Common myeloid progenitor, CD34-positive (primary cell): ENCODE measurements at regions not wholly inside any gene's neighbourhood (a gene's known extent, or its start where the extent isn't known, plus 50 kb on each side); places are given as distances from the start of the nearest gene placed in this dataset.
A peak's percentile ranks its signal among the peaks of the same experiment; 100 is the strongest.

Experiments used
- CTCF ChIA-PET: fragments of 350-600 bp; sonication (Branson Sonifier 250); formaldehyde crosslinking; loops from one replicate; lab custom pipeline; 2021; ENCODE audit warnings: antibody characterized with exemption; lab: Charles Lee
- POLR2A ChIA-PET: fragments of 350-600 bp; sonication (Branson Sonifier 250); formaldehyde crosslinking; loops from one replicate; lab custom pipeline; 2021; ENCODE audit warnings: antibody characterized with exemption; lab: Charles Lee
- DNase-seq, 3 donors: peaks; one replicate each; pipeline versions ENCODE4 v3.0.0 to v3.0.0-alpha.2; 2013
- H3K27ac ChIP-seq, 2 experiments: 1 replicate in 1 of 2; 2 replicates in 1 of 2; pipeline ENCODE4 v1.7.0; 2013; ENCODE audit warnings: inconsistent platforms in 2 of 2, low read length in 2 of 2, mild to moderate bottlenecking in 2 of 2, low read depth in 1 of 2, moderate library complexity in 1 of 2; ENCODE audit not compliant: severe bottlenecking in 2 of 2, insufficient read depth in 1 of 2, poor library complexity in 1 of 2
- H3K27me3 ChIP-seq, 5 experiments: replicated peaks in 2 of 5; 1 replicate in 3 of 5; 2 replicates in 2 of 5; pipeline versions ENCODE4 v1.6.1 to v1.7.0; 2013; ENCODE audit warnings: low read length in 4 of 5, mild to moderate bottlenecking in 2 of 5, moderate library complexity in 2 of 5, inconsistent platforms in 1 of 5; ENCODE audit not compliant: insufficient read depth in 5 of 5, control insufficient read depth in 4 of 5
- H3K36me3 ChIP-seq, 4 experiments: 1 replicate in 2 of 4; 2 replicates in 2 of 4; pipeline versions ENCODE4 v1.6.1 to v1.7.0; 2013; ENCODE audit warnings: low read length in 3 of 4, control low read depth in 1 of 4, mild to moderate bottlenecking in 1 of 4; ENCODE audit not compliant: control insufficient read depth in 4 of 4, insufficient read depth in 4 of 4
- H3K4me1 ChIP-seq, 4 experiments: 1 replicate in 3 of 4; 2 replicates in 1 of 4; pipeline versions ENCODE4 v1.6.1 to v1.7.1; 2013; ENCODE audit warnings: low read length in 3 of 4, mild to moderate bottlenecking in 3 of 4, control low read depth in 1 of 4, inconsistent platforms in 1 of 4, moderate library complexity in 1 of 4; ENCODE audit not compliant: control insufficient read depth in 4 of 4, insufficient read depth in 4 of 4; ENCODE audit errors: control extremely low read depth in 1 of 4
- H3K4me3 ChIP-seq, 7 experiments: 1 replicate in 4 of 7; 2 replicates in 3 of 7; pipeline versions ENCODE4 v1.5.1 to v1.7.0; 2013; ENCODE audit warnings: mild to moderate bottlenecking in 7 of 7, low read length in 6 of 7, moderate library complexity in 6 of 7, inconsistent platforms in 2 of 7, low read depth in 2 of 7, control low read depth in 1 of 7; ENCODE audit not compliant: insufficient read depth in 4 of 7, control insufficient read depth in 1 of 7; ENCODE audit errors: extremely low read depth in 1 of 7
- H3K9me3 ChIP-seq, 5 experiments: 1 replicate in 4 of 5; 2 replicates in 1 of 5; pipeline versions ENCODE4 v1.6.1 to v1.7.1; 2013; ENCODE audit warnings: low read length in 4 of 5, mild to moderate bottlenecking in 2 of 5, inconsistent platforms in 1 of 5, low read depth in 1 of 5, moderate library complexity in 1 of 5; ENCODE audit not compliant: control insufficient read depth in 4 of 5, insufficient read depth in 2 of 5; ENCODE audit errors: control extremely low read depth in 1 of 5
- WGBS: methylation state at CpG from one replicate; pipeline ENCODE4 v1.1.5; 2013; ENCODE audit not compliant: insufficient coverage; 5-methylcytosine and 5-hydroxymethylcytosine counted together

DNA sequence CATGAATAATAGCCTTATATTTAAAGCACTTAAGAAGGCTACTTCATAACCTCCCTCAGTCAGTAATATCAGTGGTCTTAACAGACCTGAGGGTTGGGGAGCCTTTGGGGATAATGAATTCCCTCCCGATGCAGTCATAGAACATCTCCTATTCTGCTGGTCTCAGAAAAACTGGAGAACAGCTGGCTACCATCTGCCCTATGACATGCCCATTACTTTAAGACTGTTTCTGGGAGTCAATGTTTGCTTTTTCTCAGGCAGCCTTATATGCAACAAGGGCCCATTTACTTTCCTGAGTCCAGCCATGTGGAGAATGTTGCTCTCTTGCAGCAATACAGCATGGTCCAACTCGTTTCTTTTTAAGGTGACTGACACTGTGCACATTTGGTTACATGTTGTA, 161.7 kb upstream of the PARP11 start:
- ChIA-PET POLR2A (no interaction called here), CTCF (interaction anchor here (0.8 to 8.7 kb wide), 3 partner anchors 37 to 149 kb away, joined by 4 to 107 read pairs (median 9); no protein-coding TSS in a partner anchor)
- no peak for DNase-seq
- H3K4me1 ChIP-seq, result peaks cover 0 to 12% (median 10%) of the 10 kb centered on the region in 4 experiments
- no peaks in the 10 kb centered on the region for H3K36me3 ChIP-seq
- H3K27ac ChIP-seq, result no peak overlapping the region
- H3K4me3 ChIP-seq, result no peak overlapping the region
- H3K9me3 ChIP-seq, result no peaks in the 10 kb centered on the region
- H3K27me3 ChIP-seq, result peaks cover 0 to 6% (median 0%) of the 10 kb centered on the region in 5 experiments
- WGBS, result 81% methylated on average over 2 of the region's 2 CpGs

- no peak for DNase-seq
- Histone ChIP-seq H3K27ac (no peak overlapping the region), H3K27me3 (peaks cover 0 to 6% (median 0%) of the 10 kb centered on the region in 5 experiments), H3K9me3 (no peaks in the 10 kb centered on the region), H3K4me1 (peaks cover 0 to 12% (median 10%) of the 10 kb centered on the region in 4 experiments), H3K36me3 (no peaks in the 10 kb centered on the region), H3K4me3 (no peak overlapping the region)
- ChIA-PET POLR2A (no interaction called here), CTCF (interaction anchor here (1.3 to 2.1 kb wide), 4 partner anchors 33 to 150 kb away, joined by 3 to 5 read pairs (median 4); no protein-coding TSS in a partner anchor)
- WGBS, result 100% methylated on average over 1 of the region's 5 CpGs
These were observed 159.9 kb upstream of the PARP11 start for GRCh38 chr12:4032924-4033615.

DNA sequence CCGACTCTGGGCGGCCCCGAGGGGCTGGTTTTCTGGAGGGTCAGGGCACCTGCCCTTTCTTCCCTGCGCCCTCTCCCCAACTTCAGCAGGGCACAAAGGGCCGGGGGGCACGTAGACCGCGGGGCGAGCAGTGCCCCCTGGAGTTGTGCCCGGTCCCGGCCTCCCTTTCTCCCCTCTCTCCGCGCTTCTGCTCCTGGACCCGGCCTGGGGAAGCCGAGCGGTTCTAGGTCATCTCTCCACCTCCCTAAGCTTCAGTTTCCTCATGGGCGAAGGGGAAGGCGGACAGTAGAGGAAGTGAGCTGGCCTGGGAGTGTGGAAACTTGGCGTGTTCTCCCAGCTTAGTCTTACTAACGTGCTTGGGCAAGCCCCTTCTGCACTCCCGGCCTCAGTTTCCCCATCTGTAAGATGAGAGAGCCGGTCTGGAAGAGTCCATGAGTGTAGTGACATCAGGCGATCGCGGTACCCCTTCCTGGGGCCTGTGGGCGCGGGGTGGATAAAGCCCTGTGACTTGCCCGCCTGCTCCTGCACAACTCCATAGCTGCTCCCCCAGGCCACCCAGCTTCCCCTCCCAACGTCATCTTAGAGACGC, 158.6 kb upstream of the PARP11 start:
- POLR2A ChIA-PET, result no interaction called here
- peaks cover 0 to 17% (median 12%) of the 10 kb centered on the region in 4 experiments for H3K4me1 ChIP-seq
- whole genome bisulfite sequencing, result 75% methylated on average over 21 of the region's 30 CpGs
- no peak overlapping the region for H3K27ac ChIP-seq
- H3K36me3 ChIP-seq, result no peaks in the 10 kb centered on the region
- H3K27me3 ChIP-seq, result peaks cover 0 to 6% (median 0%) of the 10 kb centered on the region in 5 experiments
- CTCF ChIA-PET, result interaction anchor here (1.0 to 2.1 kb wide), 5 partner anchors 9 to 148 kb away, joined by 3 to 5 read pairs (median 4); no protein-coding TSS in a partner anchor
- H3K9me3 ChIP-seq, result no peaks in the 10 kb centered on the region
- peak overlapping the region in 2 of 7 experiments; percentile 55 to 65 for H3K4me3 ChIP-seq
- no peak for DNase-seq

GRCh38 chr12:4030929-4031702, 157.9 kb upstream of the PARP11 start:
- peaks cover 0 to 6% (median 0%) of the 10 kb centered on the region in 5 experiments for H3K27me3 ChIP-seq
- no peak overlapping the region for H3K27ac ChIP-seq
- H3K4me1 ChIP-seq, result peaks cover 0 to 17% (median 12%) of the 10 kb centered on the region in 4 experiments
- H3K4me3 ChIP-seq, result peak overlapping the region in 4 of 7 experiments; percentile 3 to 65 (median 53)
- no peaks in the 10 kb centered on the region for H3K9me3 ChIP-seq
- no peaks in the 10 kb centered on the region for H3K36me3 ChIP-seq
- 3% methylated on average over 56 of the region's 75 CpGs for WGBS
- POLR2A ChIA-PET, result interaction anchor here (0.6 kb wide), 1 partner anchor 68 kb away, joined by 3 read pairs; no protein-coding TSS in a partner anchor
- CTCF ChIA-PET, result interaction anchor here (1.0 to 2.1 kb wide), 9 partner anchors 10 to 148 kb away, joined by 3 to 7 read pairs (median 4); no protein-coding TSS in a partner anchor
- DNase-seq, result peak; percentile 84 to 88 (median 85)

GRCh38 chr12:4027412-4027811, 154.2 kb upstream of the PARP11 start:
- Histone ChIP-seq H3K36me3 (no peaks in the 10 kb centered on the region), H3K27me3 (peaks cover 0 to 6% (median 0%) of the 10 kb centered on the region in 5 experiments), H3K4me3 (no peak overlapping the region), H3K9me3 (no peaks in the 10 kb centered on the region), H3K27ac (no peak overlapping the region), H3K4me1 (peaks cover 0 to 17% (median 12%) of the 10 kb centered on the region in 4 experiments)
- peak in 2 of 3 donors; percentile 64 to 72 for DNase-seq
- ChIA-PET POLR2A (no interaction called here), CTCF (interaction anchor here (1.8 to 1.9 kb wide), 2 partner anchors 12 to 29 kb away, joined by 6 read pairs; no protein-coding TSS in a partner anchor)
- 33% methylated on average over 3 of the region's 4 CpGs for WGBS

DNA sequence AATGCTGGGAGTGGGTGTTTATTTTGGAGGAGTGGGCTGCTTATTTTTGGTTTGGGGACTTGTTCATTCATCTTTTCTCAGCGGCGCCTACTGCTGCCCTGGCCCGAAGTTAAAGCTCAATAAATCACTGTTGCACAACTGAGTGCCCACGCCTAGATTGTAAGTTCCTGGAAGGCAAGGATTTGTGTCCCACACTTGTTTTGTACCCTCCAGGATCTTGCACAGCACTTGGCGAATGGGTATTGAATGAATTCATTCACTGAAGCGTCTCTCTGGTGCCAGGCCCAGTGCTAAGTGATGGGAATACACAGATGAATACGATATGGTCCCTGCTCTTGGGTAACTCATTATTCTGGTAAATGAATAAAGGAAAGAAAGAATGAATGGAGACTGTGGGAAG, 153.3 kb upstream of the PARP11 start:
- peaks cover 0 to 12% (median 8%) of the 10 kb centered on the region in 4 experiments for H3K4me1 ChIP-seq
- H3K36me3 ChIP-seq, result no peaks in the 10 kb centered on the region
- ChIA-PET POLR2A (no interaction called here), CTCF (interaction anchor here (0.7 to 1.8 kb wide), 3 partner anchors 10 to 28 kb away, joined by 3 to 6 read pairs (median 3); no protein-coding TSS in a partner anchor)
- H3K27ac ChIP-seq, result no peak overlapping the region
- no peak overlapping the region for H3K4me3 ChIP-seq
- DNase-seq, result no peak
- no peaks in the 10 kb centered on the region for H3K27me3 ChIP-seq
- 91% methylated on average over 6 of the region's 7 CpGs for WGBS
- H3K9me3 ChIP-seq, result no peaks in the 10 kb centered on the region
